ENCODE measurements at regions not wholly inside any gene's neighbourhood (a gene's known extent, or its start where the extent isn't known, plus 50 kb on each side); places are given as distances from the start of the nearest gene placed in this dataset.
"Not testable (repeated sequence)": the region's sequence is repeated elsewhere in the genome, so short reads cannot be mapped to it uniquely, and the experiment has no call there.

GRCh38 chr12:90253136-90253535, 544.5 kb upstream of the ATP2B1 start:
- DNase-seq: no peak

GRCh38 chr12:90250766-90251165, 542.1 kb upstream of the ATP2B1 start:
- peak in 1 of 14 donors; percentile 80 for DNase-seq

GRCh38 chr12:90250042-90250441, 541.4 kb upstream of the ATP2B1 start:
- no peak for DNase-seq

GRCh38 chr12:90246688-90247087, 538.0 kb upstream of the ATP2B1 start:
- no peak for DNase-seq

GRCh38 chr12:90245391-90245790, 536.8 kb upstream of the ATP2B1 start:
- peak in 1 of 14 donors; percentile 7 for DNase-seq

GRCh38 chr12:90244232-90244631, 535.6 kb upstream of the ATP2B1 start:
- DNase-seq: no peak

- DNase-seq: no peak
Observed at GRCh38 chr12:90243211-90243610, 534.6 kb upstream of the ATP2B1 start.

- no peak for DNase-seq
Observed at GRCh38 chr12:90239732-90240260, 531.2 kb upstream of the ATP2B1 start.

- no peak for DNase-seq
Observed at GRCh38 chr12:90238663-90239271, 530.1 kb upstream of the ATP2B1 start.

GRCh38 chr12:90237841-90238240, 529.2 kb upstream of the ATP2B1 start:
- no peak for DNase-seq

- no peak for DNase-seq
Observed at GRCh38 chr12:90235642-90236041, 527.0 kb upstream of the ATP2B1 start.

- DNase-seq: no peak
Observed at GRCh38 chr12:90234472-90234871, 525.8 kb upstream of the ATP2B1 start.

- no peak for DNase-seq
Observed at GRCh38 chr12:90233168-90234100, 524.8 kb upstream of the ATP2B1 start.

- DNase-seq: no peak
Observed at GRCh38 chr12:90229407-90230170, 521.0 kb upstream of the ATP2B1 start.

GRCh38 chr12:90226211-90226610, 517.6 kb upstream of the ATP2B1 start:
- DNase-seq: no peak

- DNase-seq: no peak
Observed at GRCh38 chr12:90216815-90217214, 508.2 kb upstream of the ATP2B1 start.

- DNase-seq: no peak
Observed at GRCh38 chr12:90216020-90216552, 507.4 kb upstream of the ATP2B1 start.

GRCh38 chr12:90211017-90211416, 502.4 kb upstream of the ATP2B1 start:
- no peak for DNase-seq

- DNase-seq: no peak
Observed at GRCh38 chr12:90209029-90209428, 500.4 kb upstream of the ATP2B1 start.

GRCh38 chr12:90208379-90208778, 499.7 kb upstream of the ATP2B1 start:
- not testable (repeated sequence) for DNase-seq

- no peak for DNase-seq
Observed at GRCh38 chr12:90207799-90208198, 499.2 kb upstream of the ATP2B1 start.

GRCh38 chr12:90205165-90205564, 496.5 kb upstream of the ATP2B1 start:
- no peak for DNase-seq

- peak in 3 of 14 donors; percentile 2 to 89 (median 19) for DNase-seq
Observed at GRCh38 chr12:90203556-90203955, 494.9 kb upstream of the ATP2B1 start.
